Esophagus muscularis mucosa (tissue), 4 donors: ENCODE measurements at regions not wholly inside any gene's neighbourhood (a gene's known extent, or its start where the extent isn't known, plus 50 kb on each side); places are given as distances from the start of the nearest gene placed in this dataset.

Experiments
- DNase-seq: peaks from one replicate; pipeline ENCODE4 v3.0.0-alpha.2; 2017; ENCODE audit errors: extremely low spot score
- H3K27ac ChIP-seq, 4 donors: fragments of 200-600 bp; sonication (generic); replicated peaks in 1 of 4; 1 replicate in 3 of 4; 2 replicates in 1 of 4; pipeline ENCODE4 v1.5.1; 2016 to 2019; ENCODE audit warnings: mild to moderate bottlenecking in 1 of 4
- H3K27me3 ChIP-seq, 4 donors: fragments of 200-600 bp; sonication (generic); one replicate each; pipeline versions ENCODE4 v1.5.1 to v1.6.0; 2016 to 2019
- H3K36me3 ChIP-seq, 4 donors: fragments of 200-600 bp; sonication (generic); one replicate each; pipeline ENCODE4 v1.5.1; 2016 to 2019
- H3K4me1 ChIP-seq, 4 donors: fragments of 200-600 bp; sonication (generic); one replicate each; pipeline ENCODE4 v1.5.1; 2016 to 2019
- H3K4me3 ChIP-seq, 4 donors: fragments of 200-600 bp; sonication (generic); 1 replicate in 2 of 4; 2 replicates in 2 of 4; pipeline ENCODE4 v1.5.1; 2016 to 2019; ENCODE audit warnings: mild to moderate bottlenecking in 4 of 4, moderate library complexity in 1 of 4
- H3K9me3 ChIP-seq, 4 donors: fragments of 200-600 bp; sonication (generic); 1 replicate in 3 of 4; 2 replicates in 1 of 4; pipeline ENCODE4 v1.5.1; 2016 to 2019
- EP300 ChIP-seq: sonication (generic); formaldehyde crosslinking; IDR thresholded peaks from one replicate; pipeline ENCODE4 v1.6.1; 2017; ENCODE audit warnings: antibody characterized with exemption
- POLR2A ChIP-seq: fragments of 450-650 bp; IDR thresholded peaks from one replicate; pipeline ENCODE4 v1.6.1; 2017; ENCODE audit warnings: antibody characterized with exemption, moderate library complexity, mild to moderate bottlenecking, low read depth
- POLR2AphosphoS5 ChIP-seq, 2 donors: sonication (generic); formaldehyde crosslinking; IDR thresholded peaks; one replicate each; pipeline ENCODE4 v1.6.1; 2017; ENCODE audit warnings: antibody characterized with exemption in 2 of 2
- WGBS: methylation state at CpG from one replicate; pipeline ENCODE4 v1.1.5; 2018; 5-methylcytosine and 5-hydroxymethylcytosine counted together
- intact Hi-C: fragments of 100-400 bp; cut with DNase I; formaldehyde crosslinking; loops from one replicate; pipeline ENCODE4 v1.15.1; 2023
- TF ChIP-seq, protein P1 (sequence below), 3 experiments: fragments of 200-600 bp in 2 of 3; fragments of 450-650 bp in 1 of 3; sonication (generic) in 2 of 3; IDR thresholded peaks; one replicate each; pipeline ENCODE4 v1.5.1; 2017 to 2019; ENCODE audit warnings: antibody characterized with exemption in 3 of 3, mild to moderate bottlenecking in 2 of 3, moderate library complexity in 1 of 3

- TF ChIP-seq, protein P1, sequence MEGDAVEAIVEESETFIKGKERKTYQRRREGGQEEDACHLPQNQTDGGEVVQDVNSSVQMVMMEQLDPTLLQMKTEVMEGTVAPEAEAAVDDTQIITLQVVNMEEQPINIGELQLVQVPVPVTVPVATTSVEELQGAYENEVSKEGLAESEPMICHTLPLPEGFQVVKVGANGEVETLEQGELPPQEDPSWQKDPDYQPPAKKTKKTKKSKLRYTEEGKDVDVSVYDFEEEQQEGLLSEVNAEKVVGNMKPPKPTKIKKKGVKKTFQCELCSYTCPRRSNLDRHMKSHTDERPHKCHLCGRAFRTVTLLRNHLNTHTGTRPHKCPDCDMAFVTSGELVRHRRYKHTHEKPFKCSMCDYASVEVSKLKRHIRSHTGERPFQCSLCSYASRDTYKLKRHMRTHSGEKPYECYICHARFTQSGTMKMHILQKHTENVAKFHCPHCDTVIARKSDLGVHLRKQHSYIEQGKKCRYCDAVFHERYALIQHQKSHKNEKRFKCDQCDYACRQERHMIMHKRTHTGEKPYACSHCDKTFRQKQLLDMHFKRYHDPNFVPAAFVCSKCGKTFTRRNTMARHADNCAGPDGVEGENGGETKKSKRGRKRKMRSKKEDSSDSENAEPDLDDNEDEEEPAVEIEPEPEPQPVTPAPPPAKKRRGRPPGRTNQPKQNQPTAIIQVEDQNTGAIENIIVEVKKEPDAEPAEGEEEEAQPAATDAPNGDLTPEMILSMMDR (IDR thresholded peaks at IDR 0.05): no peak
- no peak for TF ChIP-seq EP300
- TF ChIP-seq POLR2A: no peak
- TF ChIP-seq POLR2AphosphoS5 (IDR thresholded peaks at IDR 0.05): no peak
- WGBS: 39% methylated on average over 3 of the region's 3 CpGs
- Histone ChIP-seq H3K27me3 (no peaks in the 10 kb centered on the region), H3K4me3 (no peak overlapping the region), H3K36me3 (no peaks in the 10 kb centered on the region), H3K4me1 (no peaks in the 10 kb centered on the region), H3K9me3 (no peaks in the 10 kb centered on the region), H3K27ac (no peak overlapping the region)
- no peak for DNase-seq
- intact Hi-C loops: no loop called here
Observed at GRCh38 chr6:135568379-135568778, 70.8 kb upstream of the AHI1 start.

- Histone ChIP-seq H3K27ac (no peak overlapping the region), H3K9me3 (no peaks in the 10 kb centered on the region), H3K27me3 (no peaks in the 10 kb centered on the region), H3K4me3 (no peak overlapping the region), H3K36me3 (no peaks in the 10 kb centered on the region), H3K4me1 (no peaks in the 10 kb centered on the region)
- no peak for DNase-seq
- intact Hi-C loops: no loop called here
- 83% methylated on average over 1 of the region's 1 CpG for WGBS
- TF ChIP-seq EP300: no peak
- TF ChIP-seq, protein P1 (IDR thresholded peaks at IDR 0.05): no peak
- no peak for TF ChIP-seq POLR2A
- no peak for TF ChIP-seq POLR2AphosphoS5 (IDR thresholded peaks at IDR 0.05)
Observed at GRCh38 chr6:135572051-135572450, 74.5 kb upstream of the AHI1 start.

GRCh38 chr6:135575629-135576028 lies 78.1 kb upstream of the AHI1 start:
- Histone ChIP-seq H3K4me3 (no peak overlapping the region), H3K36me3 (no peaks in the 10 kb centered on the region), H3K4me1 (no peaks in the 10 kb centered on the region), H3K9me3 (no peaks in the 10 kb centered on the region), H3K27ac (no peak overlapping the region), H3K27me3 (no peaks in the 10 kb centered on the region)
- no peak for DNase-seq
- intact Hi-C loops: no loop called here
- TF ChIP-seq, protein P1 (IDR thresholded peaks at IDR 0.05): no peak
- WGBS: 86% methylated on average over 3 of the region's 3 CpGs

- TF ChIP-seq, protein P1 (IDR thresholded peaks at IDR 0.05): no peak
- no peak for TF ChIP-seq POLR2AphosphoS5 (IDR thresholded peaks at IDR 0.05)
- no peak for TF ChIP-seq EP300
- no peak for TF ChIP-seq POLR2A
- H3K27ac ChIP-seq: no peak overlapping the region
- DNase-seq: no peak
- intact Hi-C loops: no loop called here
- 84% methylated on average over 1 of the region's 1 CpG for WGBS
- no peaks in the 10 kb centered on the region for H3K9me3 ChIP-seq
- H3K36me3 ChIP-seq: no peaks in the 10 kb centered on the region
- H3K4me1 ChIP-seq: no peaks in the 10 kb centered on the region
- H3K4me3 ChIP-seq: no peak overlapping the region
- no peaks in the 10 kb centered on the region for H3K27me3 ChIP-seq
Observed at GRCh38 chr6:135576055-135576454, 78.5 kb upstream of the AHI1 start.

GRCh38 chr6:135577059-135577538 lies 79.6 kb upstream of the AHI1 start:
- no peak overlapping the region for H3K4me3 ChIP-seq

More at GRCh38 chr6:135577059-135577538, 79.6 kb upstream of the AHI1 start:
- no peaks in the 10 kb centered on the region for H3K9me3 ChIP-seq
- no peak for DNase-seq
- no peaks in the 10 kb centered on the region for H3K36me3 ChIP-seq
- intact Hi-C loops: no loop called here
- H3K27ac ChIP-seq: no peak overlapping the region
- H3K4me1 ChIP-seq: no peaks in the 10 kb centered on the region
- no peaks in the 10 kb centered on the region for H3K27me3 ChIP-seq
- 84% methylated on average over 1 of the region's 1 CpG for WGBS
- TF ChIP-seq, protein P1 (IDR thresholded peaks at IDR 0.05): no peak
- TF ChIP-seq POLR2A (no peak), EP300 (no peak), POLR2AphosphoS5 (IDR thresholded peaks at IDR 0.05) (no peak)
